SK-N-SH (cell line): ENCODE measurements at regions not wholly inside any gene's neighbourhood (a gene's known extent, or its start where the extent isn't known, plus 50 kb on each side); places are given as distances from the start of the nearest gene placed in this dataset.

Source experiments
- CTCF ChIA-PET: fragments of 300-600, 350-600 bp; formaldehyde crosslinking; extraction: SDS; loops from one replicate; lab custom pipeline; 2021; lab: Yijun Ruan, JAX
- POLR2A ChIA-PET: fragments of 350-600 bp; sonication (Branson Sonifier 250); formaldehyde crosslinking; extraction: SDS; loops from one replicate; lab custom pipeline; 2020; ENCODE audit warnings: antibody characterized with exemption, inconsistent platforms; lab: Yijun Ruan, JAX
- DNase-seq: peaks from one replicate; pipeline ENCODE4 v3.0.0; 2012
- H2AFZ ChIP-seq: fragments of 200-600 bp; sonication (generic); 2 replicates; pipeline ENCODE4 v1.8.1; 2016; ENCODE audit warnings: antibody characterized with exemption, mild to moderate bottlenecking, low read depth
- H3F3A ChIP-seq: fragments of 200-600 bp; sonication (generic); replicated peaks from 2 replicates; pipeline ENCODE3; 2016; ENCODE audit warnings: antibody characterized with exemption, mild to moderate bottlenecking; ENCODE audit not compliant: insufficient read depth
- H3K27ac ChIP-seq, 2 experiments: fragments of 200-500 bp in 1 of 2; fragments of 200-600 bp in 1 of 2; sonication (Bioruptor generic) in 1 of 2; sonication (generic), shearing (Covaris generic) in 1 of 2; 2 replicates each; pipeline versions ENCODE4 v1.5.1 to v1.6.1; 2014 to 2016; ENCODE audit warnings: low read depth in 2 of 2, inconsistent platforms in 1 of 2, low read length in 1 of 2, mild to moderate bottlenecking in 1 of 2, mixed read lengths in 1 of 2
- H3K27me3 ChIP-seq: fragments of 200-600 bp; sonication (generic), shearing (Covaris generic); 2 replicates; pipeline ENCODE4 v1.6.1; 2016; ENCODE audit warnings: mixed run types; ENCODE audit not compliant: insufficient read depth
- H3K36me3 ChIP-seq, 2 experiments: fragments of 200-500 bp in 1 of 2; fragments of 200-600 bp in 1 of 2; sonication (Bioruptor generic) in 1 of 2; sonication (generic) in 1 of 2; replicated peaks in 1 of 2; 2 replicates each; pipeline versions ENCODE3 to v1.5.1; 2014 to 2016; ENCODE audit warnings: low read length in 1 of 2, mild to moderate bottlenecking in 1 of 2; ENCODE audit not compliant: insufficient read depth in 2 of 2, control insufficient read depth in 1 of 2
- H3K4me1 ChIP-seq, 2 experiments: fragments of 200-500 bp in 1 of 2; fragments of 200-600 bp in 1 of 2; sonication (Bioruptor generic) in 1 of 2; sonication (generic), shearing (Covaris generic) in 1 of 2; 2 replicates each; pipeline versions ENCODE4 v1.5.1 to v1.6.1; 2014 to 2016; ENCODE audit warnings: low read depth in 1 of 2, low read length in 1 of 2, mixed run types in 1 of 2; ENCODE audit not compliant: insufficient read depth in 2 of 2, control insufficient read depth in 1 of 2
- H3K4me2 ChIP-seq: fragments of 200-600 bp; sonication (generic), shearing (Covaris generic); 2 replicates; pipeline ENCODE4 v1.6.1; 2017; ENCODE audit warnings: mixed run types
- H3K4me3 ChIP-seq, 2 experiments: fragments of 200-500 bp in 1 of 2; fragments of 200-600 bp in 1 of 2; sonication (Bioruptor generic) in 1 of 2; sonication (generic), shearing (Covaris generic) in 1 of 2; 2 replicates each; pipeline versions ENCODE4 v1.5.1 to v1.8.1; 2014 to 2016; ENCODE audit warnings: low read depth in 2 of 2, inconsistent platforms in 1 of 2, low read length in 1 of 2, mild to moderate bottlenecking in 1 of 2, mixed read lengths in 1 of 2, moderate library complexity in 1 of 2
- H3K79me2 ChIP-seq: fragments of 200-600 bp; sonication (generic); 2 replicates; pipeline ENCODE4 v1.8.1; 2017; ENCODE audit warnings: mild to moderate bottlenecking; ENCODE audit not compliant: insufficient read depth
- H3K9ac ChIP-seq: fragments of 200-600 bp; sonication (generic); 2 replicates; pipeline ENCODE4 v1.6.1; 2017; ENCODE audit warnings: mixed run types
- H3K9me2 ChIP-seq: fragments of 200-600 bp; sonication (generic); 2 replicates; pipeline ENCODE4 v1.6.1; 2017; ENCODE audit warnings: mixed run types
- H3K9me3 ChIP-seq: fragments of 200-600 bp; sonication (generic); 2 replicates; pipeline ENCODE4 v1.6.1; 2017; ENCODE audit warnings: mixed run types, mild to moderate bottlenecking, moderate library complexity
- H4K20me1 ChIP-seq: fragments of 200-600 bp; sonication (generic); 2 replicates; pipeline ENCODE4 v1.6.1; 2017; ENCODE audit warnings: mild to moderate bottlenecking, mixed run types; ENCODE audit not compliant: insufficient read depth
- CTCF ChIP-seq: fragments of 200-600 bp; sonication (generic); IDR thresholded peaks from 2 replicates; pipeline ENCODE4 v1.6.1; 2017; ENCODE audit warnings: antibody characterized with exemption, mild to moderate bottlenecking, moderate library complexity
- GABPA ChIP-seq: IDR thresholded peaks from 2 replicates; pipeline ENCODE4 v1.4.0; 2012; ENCODE audit warnings: low read depth, mild to moderate bottlenecking
- IRF3 ChIP-seq: fragments of 150-350 bp; IDR thresholded peaks from 2 replicates; pipeline ENCODE4 v1.6.1; 2016; ENCODE audit warnings: mild to moderate bottlenecking, low read depth, low read length
- NRF1 ChIP-seq: IDR thresholded peaks from 2 replicates; pipeline ENCODE4 v1.6.1; 2012; ENCODE audit warnings: low read depth, mild to moderate bottlenecking, low read length
- RAD21 ChIP-seq: IDR thresholded peaks from 2 replicates; pipeline ENCODE4 v1.6.1; 2012; ENCODE audit warnings: mild to moderate bottlenecking, low read length
- TEAD4 ChIP-seq: IDR thresholded peaks from 2 replicates; pipeline ENCODE4 v1.4.0; 2012; ENCODE audit warnings: mild to moderate bottlenecking, borderline replicate concordance; ENCODE audit not compliant: insufficient read depth
- YY1 ChIP-seq: IDR thresholded peaks from 2 replicates; pipeline ENCODE4 v1.4.0; 2012; ENCODE audit warnings: low read depth, mild to moderate bottlenecking
- ZBTB33 ChIP-seq: IDR thresholded peaks from 2 replicates; pipeline ENCODE4 v1.4.0; 2012; ENCODE audit warnings: low read depth, borderline replicate concordance
- WGBS: methylation state at CpG from one replicate; pipeline ENCODE4 v1.1.6; 2017; ENCODE audit warnings: low lambda C conversion rate; 5-methylcytosine and 5-hydroxymethylcytosine counted together

DNA sequence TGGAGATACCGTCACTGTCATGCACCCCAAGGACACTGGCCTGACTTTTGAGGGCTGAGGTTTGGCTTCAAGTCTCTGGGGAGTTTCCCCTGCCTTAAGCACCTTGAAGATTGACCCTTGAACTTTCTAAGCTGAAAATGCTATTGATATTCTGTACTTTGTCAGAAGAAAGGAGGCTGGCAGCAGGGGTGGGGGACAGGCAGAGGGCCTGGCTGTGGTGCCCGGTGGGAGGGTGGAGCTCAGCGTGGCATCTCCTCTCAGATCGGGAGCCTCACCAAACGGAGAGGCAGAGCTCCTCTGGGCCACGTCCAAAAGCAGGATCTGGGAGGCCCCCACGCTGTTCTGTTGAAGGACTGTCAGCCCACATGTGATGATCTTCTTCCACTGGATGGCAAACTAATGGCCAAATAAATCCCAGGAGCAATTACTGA lies 305.2 kb upstream of the IRX3 start:
- H4K20me1 ChIP-seq: no peaks in the 10 kb centered on the region
- WGBS: 58% methylated on average over 6 of the region's 7 CpGs
- peaks cover 5% of the 10 kb centered on the region; the same call in 1 of the 2 replicates for H3K27me3 ChIP-seq
- ChIA-PET POLR2A (no interaction called here), CTCF (no interaction called here)
- DNase-seq: no peak
- H2AFZ ChIP-seq: no peak overlapping the region
- H3K4me2 ChIP-seq: no peak overlapping the region
- no peaks in the 10 kb centered on the region for H3F3A ChIP-seq
- no peak overlapping the region for H3K27ac ChIP-seq
- TF ChIP-seq ZBTB33: no peak
- TF ChIP-seq GABPA: no peak
- no peaks in the 10 kb centered on the region for H3K9me3 ChIP-seq
- no peaks in the 10 kb centered on the region for H3K36me3 ChIP-seq
- no peak overlapping the region for H3K9ac ChIP-seq
- peaks cover 0 to 3% of the 10 kb centered on the region in 2 experiments; a peak in 1 of 4 replicates for H3K4me1 ChIP-seq
- H3K79me2 ChIP-seq: no peaks in the 10 kb centered on the region
- H3K4me3 ChIP-seq: no peak overlapping the region
- H3K9me2 ChIP-seq: no peaks in the 10 kb centered on the region

DNA sequence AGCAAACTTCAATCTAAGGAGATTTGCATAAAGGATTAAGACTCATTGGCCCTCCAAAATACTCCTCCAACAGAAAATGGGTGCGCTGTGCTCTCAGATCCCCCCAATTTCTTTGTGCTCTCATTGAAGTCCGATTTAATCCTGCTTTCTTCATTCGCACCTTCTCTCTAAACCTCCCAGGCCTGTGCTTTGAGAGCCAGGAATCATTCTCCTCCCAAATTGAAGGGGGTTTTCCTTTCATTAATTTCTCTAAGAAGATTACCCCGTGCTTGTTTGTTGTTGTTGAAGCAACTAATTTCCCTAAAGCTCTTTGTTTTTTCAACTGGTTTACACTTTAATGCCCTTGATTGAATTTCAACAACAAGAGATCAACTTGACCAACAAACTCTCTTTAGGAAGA lies 304.2 kb upstream of the IRX3 start:
- Histone ChIP-seq H3K4me2 (no peak overlapping the region), H3K9me3 (no peaks in the 10 kb centered on the region)
- WGBS: 44% methylated on average over 4 of the region's 4 CpGs

More for the DNA sequence above, 304.2 kb upstream of the IRX3 start:
- H3K9me2 ChIP-seq: no peaks in the 10 kb centered on the region
- no peaks in the 10 kb centered on the region for H3F3A ChIP-seq
- peaks cover 0 to 3% of the 10 kb centered on the region in 2 experiments; a peak in 1 of 4 replicates for H3K4me1 ChIP-seq
- no peak overlapping the region for H3K9ac ChIP-seq
- no peak overlapping the region for H2AFZ ChIP-seq
- no peak for DNase-seq
- no peaks in the 10 kb centered on the region for H3K36me3 ChIP-seq
- no peaks in the 10 kb centered on the region for H3K79me2 ChIP-seq
- no peak overlapping the region for H3K4me3 ChIP-seq
- no peak overlapping the region for H3K27ac ChIP-seq
- no peak for TF ChIP-seq IRF3
- TF ChIP-seq TEAD4: no peak
- no peak for TF ChIP-seq CTCF
- no peak for TF ChIP-seq YY1
- TF ChIP-seq NRF1: no peak
- TF ChIP-seq RAD21: no peak
- TF ChIP-seq, all 33 proteins: peak for 0
- POLR2A ChIA-PET: no interaction called here
- Histone ChIP-seq H3K27me3 (peaks cover 5% of the 10 kb centered on the region; the same call in 1 of the 2 replicates), H4K20me1 (no peaks in the 10 kb centered on the region)
- CTCF ChIA-PET: no interaction called here
